H1 (cell line): ENCODE measurements at regions not wholly inside any gene's neighbourhood (a gene's known extent, or its start where the extent isn't known, plus 50 kb on each side); places are given as distances from the start of the nearest gene placed in this dataset.
A peak's percentile ranks its signal among the peaks of the same experiment; 100 is the strongest.

Source experiments
- CTCF ChIA-PET: fragments of 300-600 bp; sonication (Branson Sonifier 250); formaldehyde crosslinking; loops from one replicate; lab custom pipeline; 2021; ENCODE audit not compliant: partially characterized antibody; lab: Charles Lee
- POLR2A ChIA-PET: fragments of 300-600 bp; sonication (Branson Sonifier 250); formaldehyde crosslinking; loops from one replicate; lab custom pipeline; 2021; ENCODE audit warnings: inconsistent platforms; ENCODE audit not compliant: partially characterized antibody; lab: Charles Lee
- DNase-seq, 2 experiments: peaks; one replicate each; pipeline versions ENCODE4 v3.0.0 to v3.0.0-alpha.2; 2010 to 2022; ENCODE audit warnings: low spot score in 2 of 2, low read depth in 1 of 2, mixed read lengths in 1 of 2
- FAIRE-seq: peaks from 2 replicates; lab custom pipeline; 2011; peaks lifted over from hg19 to GRCh38; lab: Jason Lieb, UNC
- H2AFZ ChIP-seq: 2 replicates; pipeline ENCODE4 v1.8.1; 2012; ENCODE audit warnings: low read length, inconsistent platforms
- H2AK5ac ChIP-seq: 2 replicates; pipeline ENCODE4 v1.6.1; 2013; ENCODE audit warnings: low read depth, low read length
- H2BK120ac ChIP-seq: replicated peaks from 2 replicates; pipeline ENCODE3; 2013; ENCODE audit warnings: low read depth, low read length, inconsistent platforms
- H2BK12ac ChIP-seq: 2 replicates; pipeline ENCODE4 v1.6.1; 2013; ENCODE audit warnings: low read depth, low read length
- H2BK15ac ChIP-seq: 2 replicates; pipeline ENCODE4 v1.6.1; 2013; ENCODE audit warnings: low read length
- H2BK20ac ChIP-seq: 2 replicates; pipeline ENCODE4 v1.6.1; 2013; ENCODE audit warnings: low read length
- H2BK5ac ChIP-seq: 2 replicates; pipeline ENCODE4 v1.6.1; 2013; ENCODE audit warnings: low read depth, low read length
- H3K14ac ChIP-seq: 2 replicates; pipeline ENCODE4 v1.6.1; 2013; ENCODE audit warnings: inconsistent platforms; ENCODE audit not compliant: insufficient read length
- H3K18ac ChIP-seq: 2 replicates; pipeline ENCODE4 v1.6.1; 2013; ENCODE audit warnings: low read length; ENCODE audit errors: extremely low read depth
- H3K23ac ChIP-seq: 2 replicates; pipeline ENCODE4 v1.6.1; 2013; ENCODE audit warnings: inconsistent platforms; ENCODE audit not compliant: insufficient read length
- H3K23me2 ChIP-seq: 2 replicates; pipeline ENCODE4 v1.6.1; 2013; ENCODE audit warnings: low read depth, low read length
- H3K27ac ChIP-seq: 2 replicates; pipeline ENCODE4 v1.6.1; 2011; ENCODE audit warnings: low read depth, low read length, inconsistent platforms
- H3K27me3 ChIP-seq, 4 experiments: replicated peaks in 1 of 4; 1 replicate in 1 of 4; 2 replicates in 3 of 4; pipeline versions ENCODE4 v1.6.1 to v1.8.1; 2011 to 2013; ENCODE audit warnings: low read length in 3 of 4, mild to moderate bottlenecking in 3 of 4, inconsistent platforms in 2 of 4, mixed read lengths in 2 of 4, moderate library complexity in 1 of 4; ENCODE audit not compliant: control insufficient read depth in 3 of 4, insufficient read depth in 3 of 4; ENCODE audit errors: extremely low read depth in 1 of 4
- H3K36me3 ChIP-seq, 4 experiments: 2 replicates each; pipeline versions ENCODE4 v1.6.1 to v1.8.1; 2011 to 2013; ENCODE audit warnings: mild to moderate bottlenecking in 4 of 4, low read length in 3 of 4, moderate library complexity in 2 of 4, control low read depth in 1 of 4, inconsistent platforms in 1 of 4; ENCODE audit not compliant: insufficient read depth in 4 of 4, control insufficient read depth in 2 of 4
- H3K4ac ChIP-seq: replicated peaks from 2 replicates; pipeline ENCODE3; 2013; ENCODE audit warnings: low read length, low read depth, mixed read lengths, inconsistent platforms; ENCODE audit not compliant: insufficient read length
- H3K4me1 ChIP-seq, 4 experiments: replicated peaks in 1 of 4; 1 replicate in 1 of 4; 2 replicates in 3 of 4; pipeline versions ENCODE4 v1.6.1 to v1.8.1; 2011 to 2013; ENCODE audit warnings: low read length in 3 of 4, inconsistent platforms in 2 of 4, mixed read lengths in 1 of 4; ENCODE audit not compliant: insufficient read depth in 4 of 4, control insufficient read depth in 3 of 4
- H3K4me2 ChIP-seq, 2 experiments: 2 replicates each; pipeline versions ENCODE4 v1.6.1 to v1.8.1; 2011 to 2013; ENCODE audit warnings: low read depth in 2 of 2, low read length in 2 of 2, control low read depth in 1 of 2, inconsistent platforms in 1 of 2, mild to moderate bottlenecking in 1 of 2; ENCODE audit not compliant: insufficient read depth in 1 of 2
- H3K4me3 ChIP-seq, 4 experiments: fragments of 200-600, 300-600 bp in 1 of 4; sonication (generic), shearing (Covaris generic), sonication (Bioruptor Twin) in 1 of 4; 2 replicates each; pipeline versions ENCODE4 v1.5.1 to v1.8.1; 2011 to 2016; ENCODE audit warnings: low read length in 4 of 4, low read depth in 3 of 4, control low read depth in 2 of 4, inconsistent platforms in 2 of 4, mild to moderate bottlenecking in 2 of 4, mixed read lengths in 1 of 4, moderate library complexity in 1 of 4; ENCODE audit not compliant: insufficient read depth in 2 of 4; ENCODE audit errors: extremely low read depth in 1 of 4
- H3K56ac ChIP-seq: replicated peaks from 2 replicates; pipeline ENCODE3; 2013; ENCODE audit warnings: low read depth, mild to moderate bottlenecking, mixed read lengths, low read length, inconsistent platforms; ENCODE audit not compliant: insufficient read length
- H3K79me1 ChIP-seq: 2 replicates; pipeline ENCODE4 v1.6.1; 2013; ENCODE audit warnings: low read depth, low read length, control low read depth
- H3K79me2 ChIP-seq, 2 experiments: 2 replicates each; pipeline versions ENCODE4 v1.6.1 to v1.8.1; 2012 to 2013; ENCODE audit warnings: low read length in 2 of 2, mild to moderate bottlenecking in 2 of 2, inconsistent platforms in 1 of 2; ENCODE audit not compliant: insufficient read depth in 2 of 2, control insufficient read depth in 1 of 2
- H3K9ac ChIP-seq, 4 experiments: replicated peaks in 1 of 4; 1 replicate in 1 of 4; 2 replicates in 3 of 4; pipeline versions ENCODE4 v1.6.1 to v1.8.1; 2011 to 2013; ENCODE audit warnings: low read depth in 3 of 4, low read length in 3 of 4, control low read depth in 2 of 4, mild to moderate bottlenecking in 2 of 4, moderate library complexity in 2 of 4, inconsistent platforms in 1 of 4; ENCODE audit errors: extremely low read depth in 1 of 4
- H3K9me3 ChIP-seq, 2 experiments: 2 replicates each; pipeline versions ENCODE4 v1.6.1 to v1.8.1; 2012 to 2013; ENCODE audit warnings: mild to moderate bottlenecking in 2 of 2, moderate library complexity in 2 of 2, control low read depth in 1 of 2, inconsistent platforms in 1 of 2, low read depth in 1 of 2, low read length in 1 of 2, mixed read lengths in 1 of 2; ENCODE audit not compliant: insufficient read depth in 2 of 2
- H4K20me1 ChIP-seq, 2 experiments: replicated peaks in 1 of 2; 2 replicates each; pipeline versions ENCODE3 to v1.8.1; 2011 to 2013; ENCODE audit warnings: inconsistent platforms in 2 of 2, low read length in 2 of 2, mild to moderate bottlenecking in 1 of 2; ENCODE audit not compliant: insufficient read depth in 2 of 2, control insufficient read depth in 1 of 2
- H4K5ac ChIP-seq: 2 replicates; pipeline ENCODE4 v1.6.1; 2013; ENCODE audit warnings: low read length, low read depth, mixed read lengths, inconsistent platforms; ENCODE audit not compliant: insufficient read length
- H4K8ac ChIP-seq: 2 replicates; pipeline ENCODE4 v1.8.0; 2013; ENCODE audit warnings: mild to moderate bottlenecking, moderate library complexity, low read length, inconsistent platforms; ENCODE audit not compliant: insufficient read depth; ENCODE audit errors: extremely low read depth
- H4K91ac ChIP-seq: replicated peaks from 2 replicates; pipeline ENCODE3; 2013; ENCODE audit warnings: low read length, mixed read lengths, inconsistent platforms; ENCODE audit not compliant: insufficient read length
- PHF8 ChIP-seq: fragments of 200-600 bp; sonication (generic); conservative IDR thresholded peaks from 2 replicates; pipeline ENCODE4 v1.7.1; 2012; ENCODE audit warnings: low read depth, mild to moderate bottlenecking, inconsistent platforms, low read length, moderate library complexity
- TF ChIP-seq, protein P1 (sequence below), 3 experiments: IDR thresholded peaks; 1 replicate in 2 of 3; 2 replicates in 1 of 3; pipeline versions ENCODE4 v1.5.1 to v1.6.1; 2011; ENCODE audit warnings: low read length in 3 of 3, mild to moderate bottlenecking in 3 of 3, inconsistent platforms in 2 of 3, low read depth in 1 of 3, moderate library complexity in 1 of 3; ENCODE audit not compliant: insufficient read depth in 1 of 3; ENCODE audit errors: control extremely low read depth in 1 of 3
- TF ChIP-seq, protein P2 (sequence below): IDR thresholded peaks from 2 replicates; pipeline ENCODE4 v1.6.1; 2011; ENCODE audit warnings: low read length, improper control_type of control experiment

DNA sequence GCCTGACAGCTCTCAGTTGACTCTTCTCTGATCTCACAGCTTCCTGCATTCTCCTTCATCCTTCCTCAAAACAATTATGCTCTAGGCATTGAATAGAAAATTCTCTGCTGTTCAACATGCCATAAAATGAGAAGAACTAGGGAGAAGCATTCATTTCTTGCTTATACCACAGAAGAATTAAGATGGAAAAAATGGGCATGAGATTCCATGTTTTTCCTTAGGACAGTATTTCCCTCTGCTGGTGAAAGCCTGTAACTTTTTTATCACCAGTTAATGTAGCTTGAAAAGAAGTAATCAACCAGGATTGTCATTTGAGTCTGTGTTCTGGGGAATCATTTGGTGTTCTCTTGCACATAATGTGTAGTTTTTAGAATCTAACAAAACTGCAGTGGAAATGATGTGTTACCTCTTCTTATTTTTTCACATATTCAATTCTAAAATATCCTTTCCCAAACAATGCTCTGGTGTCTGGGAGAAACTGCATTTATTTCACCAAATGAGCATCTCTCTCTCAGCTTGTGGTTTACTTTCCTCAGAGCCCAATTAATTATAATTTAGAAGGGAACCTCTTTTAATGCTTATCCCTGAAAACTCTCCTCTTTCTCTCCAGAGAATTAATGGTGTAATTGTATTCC is 92.8 kb upstream of the DCBLD2 start:
- Histone ChIP-seq H2BK12ac (no peak overlapping the region), H3K9ac (no peak overlapping the region), H3K4me1 (no peaks in the 10 kb centered on the region), H2BK5ac (no peak overlapping the region), H3K23ac (no peak overlapping the region), H2BK120ac (no peak overlapping the region), H3K36me3 (no peaks in the 10 kb centered on the region), H2BK20ac (no peak overlapping the region), H3K79me1 (no peaks in the 10 kb centered on the region), H3K27ac (no peak overlapping the region), H4K91ac (no peak overlapping the region), H4K20me1 (no peaks in the 10 kb centered on the region), H3K9me3 (no peaks in the 10 kb centered on the region), H3K56ac (no peak overlapping the region), H4K8ac (no peak overlapping the region), H3K4me2 (no peak overlapping the region), H2AFZ (no peak overlapping the region), H3K14ac (no peak overlapping the region), H2BK15ac (no peak overlapping the region), H2AK5ac (no peak overlapping the region), H3K79me2 (no peaks in the 10 kb centered on the region), H3K27me3 (no peaks in the 10 kb centered on the region), H3K4me3 (no peak overlapping the region), H3K23me2 (no peaks in the 10 kb centered on the region), H4K5ac (no peak overlapping the region), H3K4ac (no peak overlapping the region), H3K18ac (no peak overlapping the region)
- POLR2A ChIA-PET, result interaction anchor here (1.3 to 1.4 kb wide), 3 partner anchors 93 to 177 kb away, joined by 3 to 4 read pairs (median 3); partner anchors contain the start of gene DCBLD2
- DNase-seq, result no peak
- CTCF ChIA-PET, result interaction anchor here (0.6 to 9.9 kb wide), 42 partner anchors 9 to 794 kb away, joined by 3 to 146 read pairs (median 5); partner anchors contain the start of genes COL8A1, CPOX and DCBLD2
- FAIRE-seq, result peak; percentile 89
- TF ChIP-seq, protein P1, sequence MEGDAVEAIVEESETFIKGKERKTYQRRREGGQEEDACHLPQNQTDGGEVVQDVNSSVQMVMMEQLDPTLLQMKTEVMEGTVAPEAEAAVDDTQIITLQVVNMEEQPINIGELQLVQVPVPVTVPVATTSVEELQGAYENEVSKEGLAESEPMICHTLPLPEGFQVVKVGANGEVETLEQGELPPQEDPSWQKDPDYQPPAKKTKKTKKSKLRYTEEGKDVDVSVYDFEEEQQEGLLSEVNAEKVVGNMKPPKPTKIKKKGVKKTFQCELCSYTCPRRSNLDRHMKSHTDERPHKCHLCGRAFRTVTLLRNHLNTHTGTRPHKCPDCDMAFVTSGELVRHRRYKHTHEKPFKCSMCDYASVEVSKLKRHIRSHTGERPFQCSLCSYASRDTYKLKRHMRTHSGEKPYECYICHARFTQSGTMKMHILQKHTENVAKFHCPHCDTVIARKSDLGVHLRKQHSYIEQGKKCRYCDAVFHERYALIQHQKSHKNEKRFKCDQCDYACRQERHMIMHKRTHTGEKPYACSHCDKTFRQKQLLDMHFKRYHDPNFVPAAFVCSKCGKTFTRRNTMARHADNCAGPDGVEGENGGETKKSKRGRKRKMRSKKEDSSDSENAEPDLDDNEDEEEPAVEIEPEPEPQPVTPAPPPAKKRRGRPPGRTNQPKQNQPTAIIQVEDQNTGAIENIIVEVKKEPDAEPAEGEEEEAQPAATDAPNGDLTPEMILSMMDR (IDR thresholded peaks at IDR 0.05; ENCODE audit: control extremely low read depth in 1 of 3, insufficient read depth in 1 of 3, low read depth in 1 of 3, low read length in 3 of 3), result peak in 2 of 3 experiments; percentile 48 to 49; a peak in 2 of 4 replicates
- TF ChIP-seq, protein P2, sequence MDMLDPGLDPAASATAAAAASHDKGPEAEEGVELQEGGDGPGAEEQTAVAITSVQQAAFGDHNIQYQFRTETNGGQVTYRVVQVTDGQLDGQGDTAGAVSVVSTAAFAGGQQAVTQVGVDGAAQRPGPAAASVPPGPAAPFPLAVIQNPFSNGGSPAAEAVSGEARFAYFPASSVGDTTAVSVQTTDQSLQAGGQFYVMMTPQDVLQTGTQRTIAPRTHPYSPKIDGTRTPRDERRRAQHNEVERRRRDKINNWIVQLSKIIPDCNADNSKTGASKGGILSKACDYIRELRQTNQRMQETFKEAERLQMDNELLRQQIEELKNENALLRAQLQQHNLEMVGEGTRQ, result no peak
- TF ChIP-seq PHF8, result no peak
